KOPT-K1 (cell line): ENCODE measurements at regions not wholly inside any gene's neighbourhood (a gene's known extent, or its start where the extent isn't known, plus 50 kb on each side); places are given as distances from the start of the nearest gene placed in this dataset.
"Not testable (repeated sequence)": the region's sequence is repeated elsewhere in the genome, so short reads cannot be mapped to it uniquely, and the experiment has no call there.

ENCODE experiments used
- H3K27ac ChIP-seq: fragments of 200-600 bp; sonication (generic); 2 replicates; pipeline ENCODE4 v1.5.1; 2016; ENCODE audit warnings: antibody characterized with exemption, mild to moderate bottlenecking, low read depth, low read length; ENCODE audit not compliant: poor library complexity, severe bottlenecking
- H3K36me3 ChIP-seq: fragments of 200-600 bp; sonication (generic); 2 replicates; pipeline ENCODE4 v1.5.1; 2017; ENCODE audit warnings: antibody characterized with exemption, mild to moderate bottlenecking, low read length, moderate library complexity; ENCODE audit not compliant: insufficient read depth
- H3K9me3 ChIP-seq: fragments of 200-600 bp; sonication (generic); 2 replicates; pipeline ENCODE4 v1.5.1; 2017; ENCODE audit warnings: antibody characterized with exemption, low read length, mild to moderate bottlenecking; ENCODE audit not compliant: insufficient read depth, poor library complexity, severe bottlenecking

GRCh38 chrX:149420566-149420965 is 84.5 kb downstream of the IDS start:
- H3K27ac ChIP-seq, H3K36me3 ChIP-seq, H3K9me3 ChIP-seq: not testable (repeated sequence)

DNA sequence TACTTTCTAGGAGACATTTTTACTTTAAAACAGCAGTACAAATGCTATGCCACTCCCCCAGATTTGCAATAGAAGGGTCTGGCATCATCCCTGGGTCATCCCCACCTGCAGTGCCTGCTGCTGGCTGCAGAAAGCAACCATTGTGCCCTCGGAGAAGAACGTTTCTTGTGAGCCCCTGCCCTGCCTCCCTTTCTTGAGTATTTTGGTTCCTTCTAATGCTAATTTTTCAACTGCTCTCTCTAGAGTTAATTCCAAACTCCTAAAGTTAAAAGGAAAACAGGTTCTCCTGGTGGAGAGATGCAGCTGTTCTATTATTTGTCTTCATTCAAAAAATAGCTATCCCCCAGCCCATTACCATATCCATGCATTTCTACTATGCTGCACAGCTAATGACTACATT is 107.1 kb downstream of the IDS start:
- Histone ChIP-seq H3K36me3 (no peaks in the 10 kb centered on the region), H3K9me3 (no peaks in the 10 kb centered on the region), H3K27ac (no peak overlapping the region)

DNA sequence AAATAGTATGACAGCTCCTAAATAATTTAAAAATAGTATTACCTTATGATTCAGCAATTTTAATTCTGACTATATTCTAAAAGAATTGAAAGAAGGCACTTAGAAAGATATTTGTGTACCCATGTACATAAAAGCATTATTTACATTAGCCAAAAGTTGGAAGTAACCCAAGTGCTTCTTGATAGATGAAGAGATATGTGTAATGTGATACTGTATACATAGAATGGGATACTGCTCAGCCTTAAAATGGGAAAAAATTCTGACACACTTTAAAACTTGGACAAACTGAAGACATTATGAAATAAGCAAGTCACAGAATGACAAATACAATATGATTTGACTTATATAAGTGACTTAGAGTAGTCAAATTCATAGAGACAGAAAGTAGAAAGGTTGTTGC is 112.2 kb downstream of the IDS start:
- no peak overlapping the region for H3K27ac ChIP-seq
- no peaks in the 10 kb centered on the region for H3K9me3 ChIP-seq
- H3K36me3 ChIP-seq = no peaks in the 10 kb centered on the region

- Histone ChIP-seq H3K27ac (no peak overlapping the region), H3K9me3 (no peaks in the 10 kb centered on the region), H3K36me3 (no peaks in the 10 kb centered on the region)
These were observed 121.3 kb downstream of the IDS start for GRCh38 chrX:149383852-149384251.

DNA sequence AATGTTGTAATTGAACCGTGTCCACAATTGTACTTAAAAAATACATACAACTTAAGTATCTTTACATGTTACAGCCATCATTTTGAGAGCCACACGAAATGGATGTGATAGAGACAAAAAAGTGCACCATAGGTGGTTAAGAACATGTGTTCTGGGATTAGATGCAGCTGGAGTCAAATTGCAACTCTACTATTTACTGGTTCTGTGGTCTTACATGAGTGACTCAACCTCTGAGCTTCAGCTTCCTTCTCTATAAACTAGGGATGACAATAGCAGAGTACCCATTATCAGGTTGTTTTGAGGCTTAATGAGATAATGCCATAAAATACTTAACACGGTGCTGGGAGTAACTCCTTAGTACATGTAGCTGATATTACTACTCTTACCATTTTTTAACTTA is 130.4 kb downstream of the IDS start:
- no peaks in the 10 kb centered on the region for H3K9me3 ChIP-seq
- H3K27ac ChIP-seq = no peak overlapping the region
- no peaks in the 10 kb centered on the region for H3K36me3 ChIP-seq

DNA sequence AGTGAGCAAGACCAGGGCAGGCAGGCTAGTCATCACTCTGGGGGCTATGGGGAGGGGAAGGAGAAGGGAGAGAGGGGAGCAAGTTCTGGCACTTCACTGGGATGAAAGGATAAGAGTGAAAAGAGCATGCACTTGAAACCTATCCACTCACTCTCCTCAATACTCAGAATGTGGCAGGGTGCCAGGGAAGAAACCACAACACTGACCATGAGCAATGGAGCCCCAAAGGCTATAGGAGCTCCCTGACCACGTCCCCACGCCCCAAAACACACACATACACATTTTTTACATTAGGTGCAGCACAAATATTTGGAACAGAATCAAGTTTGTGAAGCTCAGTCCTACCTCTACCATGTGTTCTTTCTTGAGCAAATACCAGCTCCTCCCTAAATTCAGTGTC is 132.2 kb downstream of the IDS start:
- H3K27ac ChIP-seq = no peak overlapping the region
- no peaks in the 10 kb centered on the region for H3K36me3 ChIP-seq
- H3K9me3 ChIP-seq = no peaks in the 10 kb centered on the region

DNA sequence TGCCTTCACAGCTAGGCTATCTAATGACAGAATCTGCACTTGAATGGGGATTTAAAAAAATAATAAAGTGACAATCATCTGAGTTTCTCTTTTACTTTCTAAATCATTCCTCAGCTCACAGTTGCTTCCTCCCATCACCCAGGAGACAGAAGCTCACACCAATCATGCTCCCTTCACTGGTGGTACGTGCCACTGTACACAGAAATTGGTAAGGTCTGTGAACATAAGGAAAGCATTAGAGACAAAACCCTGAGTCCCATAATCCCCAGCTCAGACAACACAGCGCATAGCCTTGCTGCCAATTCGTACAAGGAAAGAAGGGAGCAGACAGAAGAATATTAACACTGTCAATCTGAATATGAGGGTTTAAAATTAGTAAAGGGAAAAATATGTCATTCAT is 133.1 kb downstream of the IDS start:
- H3K27ac ChIP-seq = no peak overlapping the region
- no peaks in the 10 kb centered on the region for H3K9me3 ChIP-seq
- no peaks in the 10 kb centered on the region for H3K36me3 ChIP-seq

DNA sequence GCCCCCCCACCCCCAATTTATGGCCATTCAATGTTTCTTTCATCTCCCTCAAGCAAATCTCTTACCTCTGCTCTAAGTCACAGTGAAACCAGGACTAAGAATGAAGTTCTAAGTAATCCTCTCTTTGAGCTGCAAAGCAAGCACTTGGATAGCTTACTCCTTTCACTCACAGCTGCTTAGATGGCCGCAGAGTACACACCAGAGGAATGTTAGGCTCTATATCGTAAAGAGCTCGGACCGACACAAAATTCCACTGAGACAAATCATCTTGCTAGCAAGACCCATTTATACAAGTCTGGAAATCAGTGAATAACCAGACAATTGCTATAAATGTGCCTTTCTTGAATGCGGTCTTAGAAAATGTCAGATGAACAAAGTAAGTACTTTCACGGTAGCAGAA is 135.0 kb downstream of the IDS start:
- Histone ChIP-seq H3K9me3 (no peaks in the 10 kb centered on the region), H3K36me3 (no peaks in the 10 kb centered on the region)

GRCh38 chrX:149365552-149365951 is 139.6 kb downstream of the IDS start:
- Histone ChIP-seq H3K9me3 (no peaks in the 10 kb centered on the region), H3K27ac (no peak overlapping the region), H3K36me3 (no peaks in the 10 kb centered on the region)

More for the DNA sequence above, 135.0 kb downstream of the IDS start:
- H3K27ac ChIP-seq = no peak overlapping the region

DNA sequence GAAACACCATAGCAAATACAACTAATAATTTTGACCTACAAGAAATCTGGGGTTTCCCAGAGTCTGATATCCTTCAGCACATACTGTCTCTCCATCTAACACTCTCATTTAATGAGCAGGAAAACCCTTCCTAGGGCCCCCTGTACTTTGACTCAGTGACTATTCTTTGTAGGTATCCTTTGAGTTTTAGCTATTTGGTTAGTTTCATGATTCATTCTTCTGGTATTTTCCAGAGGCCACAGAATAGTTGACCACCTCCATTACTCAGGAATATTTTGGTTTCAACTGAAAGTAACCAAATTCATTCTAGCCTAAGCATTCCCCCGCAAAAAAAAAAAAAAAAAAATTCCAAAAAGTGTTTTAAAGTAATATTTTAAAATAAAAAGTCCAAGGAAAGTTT is 140.0 kb downstream of the IDS start:
- Histone ChIP-seq H3K9me3 (no peaks in the 10 kb centered on the region), H3K27ac (no peak overlapping the region), H3K36me3 (no peaks in the 10 kb centered on the region)

DNA sequence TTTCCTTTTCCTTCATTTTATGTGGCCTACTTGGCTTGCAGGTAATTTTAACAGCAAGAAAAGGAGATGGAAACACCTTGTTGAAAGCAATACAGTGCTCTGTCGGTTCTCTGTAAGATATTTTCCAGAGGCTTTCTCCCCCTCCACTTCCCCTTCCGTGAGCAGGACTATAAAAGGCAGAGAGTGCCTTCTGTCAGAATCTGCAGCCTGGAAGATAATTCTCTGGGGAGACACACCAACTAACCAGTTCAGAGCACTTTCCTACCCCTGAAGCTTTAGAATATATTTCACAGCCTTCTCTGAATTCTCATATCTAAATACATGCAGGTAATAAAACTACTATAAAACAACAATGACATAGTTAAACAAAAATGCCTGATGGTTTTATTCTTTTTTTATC is 141.1 kb downstream of the IDS start:
- Histone ChIP-seq H3K9me3 (no peaks in the 10 kb centered on the region), H3K36me3 (no peaks in the 10 kb centered on the region), H3K27ac (no peak overlapping the region)

DNA sequence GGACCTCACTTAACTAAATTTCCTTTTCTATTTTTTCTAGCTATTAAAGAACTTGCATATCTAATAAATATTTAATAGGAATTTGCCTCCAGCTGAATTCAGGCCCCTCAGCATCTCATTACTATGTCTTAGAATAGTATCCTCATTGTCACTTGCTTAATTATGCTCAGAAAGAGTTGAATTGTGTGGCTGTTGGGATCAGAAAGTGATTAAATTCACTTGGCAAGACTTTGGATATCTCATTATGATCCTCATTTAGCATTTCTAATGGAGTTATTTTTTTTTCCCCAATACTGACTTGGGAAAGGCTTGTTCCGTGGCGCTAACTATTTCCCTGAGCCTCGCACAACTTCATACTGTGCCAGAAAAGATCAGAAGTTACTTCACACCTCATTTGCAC is 158.8 kb downstream of the IDS start:
- Histone ChIP-seq H3K27ac (no peak overlapping the region), H3K9me3 (no peaks in the 10 kb centered on the region), H3K36me3 (no peaks in the 10 kb centered on the region)

- no peak overlapping the region for H3K27ac ChIP-seq
- no peaks in the 10 kb centered on the region for H3K36me3 ChIP-seq
- H3K9me3 ChIP-seq = no peaks in the 10 kb centered on the region
These were observed 182.8 kb downstream of the IDS start for GRCh38 chrX:149322316-149322715.

- H3K27ac ChIP-seq = no peak overlapping the region
These were observed 191.2 kb downstream of the IDS start for GRCh38 chrX:149313871-149314371.

GRCh38 chrX:149312988-149313387 is 192.1 kb downstream of the IDS start:
- Histone ChIP-seq H3K36me3 (no peaks in the 10 kb centered on the region), H3K9me3 (no peaks in the 10 kb centered on the region), H3K27ac (no peak overlapping the region)

More at GRCh38 chrX:149313871-149314371, 191.2 kb downstream of the IDS start:
- Histone ChIP-seq H3K36me3 (no peaks in the 10 kb centered on the region), H3K9me3 (no peaks in the 10 kb centered on the region)

DNA sequence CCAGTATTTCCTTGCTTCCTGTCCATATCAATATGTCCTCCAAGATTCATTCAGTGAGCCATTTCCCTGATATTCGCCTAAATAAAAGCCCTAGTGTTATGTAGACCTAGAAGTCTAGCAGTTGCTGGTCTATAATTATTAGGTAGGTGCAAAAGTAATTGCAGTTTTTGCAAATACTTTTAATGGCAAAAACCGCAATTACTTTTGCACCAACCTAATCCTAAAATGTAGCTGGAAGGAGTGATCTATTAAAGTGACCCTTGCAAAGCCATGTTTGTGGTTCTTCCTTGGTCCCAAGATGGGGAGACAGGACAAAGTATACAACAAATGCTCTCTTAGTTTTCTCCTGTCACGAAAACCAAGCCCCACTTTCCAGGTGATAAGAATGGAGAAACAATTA is 193.0 kb downstream of the IDS start:
- H3K9me3 ChIP-seq = no peaks in the 10 kb centered on the region
- H3K36me3 ChIP-seq = no peaks in the 10 kb centered on the region
- no peak overlapping the region for H3K27ac ChIP-seq

GRCh38 chrX:149302705-149303104 is 202.4 kb downstream of the IDS start:
- Histone ChIP-seq H3K27ac (no peak overlapping the region), H3K9me3 (no peaks in the 10 kb centered on the region), H3K36me3 (no peaks in the 10 kb centered on the region)
